Mammary epithelial cell (primary cell): ENCODE measurements at regions not wholly inside any gene's neighbourhood (a gene's known extent, or its start where the extent isn't known, plus 50 kb on each side); places are given as distances from the start of the nearest gene placed in this dataset.

Source experiments
- CTCF ChIP-seq, 2 donors: IDR thresholded peaks in 1 of 2; conservative IDR thresholded peaks in 1 of 2; 2 replicates each; pipeline ENCODE4 v1.5.1; 2011 to 2012; ENCODE audit warnings: inconsistent platforms in 2 of 2, low read length in 2 of 2, mild to moderate bottlenecking in 2 of 2, control low read depth in 1 of 2, low read depth in 1 of 2; ENCODE audit not compliant: insufficient read depth in 1 of 2; ENCODE audit errors: extremely low read depth in 1 of 2
- EZH2 ChIP-seq: IDR thresholded peaks from 2 replicates; pipeline ENCODE4 v1.6.1; 2012; ENCODE audit warnings: low read length, inconsistent platforms, borderline replicate concordance

GRCh38 chr9:13580131-13580530 lies 300.6 kb upstream of the MPDZ start:
- TF ChIP-seq CTCF (conservative IDR thresholded peaks at IDR 0.05 in 1 of 2, IDR thresholded peaks at IDR 0.05 in 1 of 2; ENCODE audit: extremely low read depth in 1 of 2, insufficient read depth in 1 of 2, low read depth in 1 of 2, low read length in 2 of 2) (no peak), EZH2 (no peak)
